ENCODE measurements at regions not wholly inside any gene's neighbourhood (a gene's known extent, or its start where the extent isn't known, plus 50 kb on each side); places are given as distances from the start of the nearest gene placed in this dataset.

DNA sequence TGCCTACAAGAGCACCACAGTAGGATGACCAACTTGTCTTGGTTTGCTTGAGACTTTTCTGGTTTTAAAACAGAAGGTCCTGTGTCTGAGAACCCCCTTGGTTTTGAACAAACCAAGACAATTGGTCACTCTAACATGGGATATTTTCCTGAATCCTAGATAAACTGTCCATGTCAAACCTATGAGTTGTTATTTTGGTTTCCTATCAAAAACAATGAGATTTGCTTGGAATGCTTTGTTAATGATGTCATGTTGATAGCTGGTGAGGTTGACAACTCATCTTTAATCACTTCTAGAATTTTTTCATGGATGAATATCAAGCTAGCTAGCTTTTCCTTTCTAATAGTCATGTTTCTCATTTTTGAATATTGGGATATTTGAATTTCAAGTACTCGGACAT is 518.3 kb upstream of the ARX start:
- whole genome bisulfite sequencing (ENCODE audit: insufficient coverage, low coverage, missing lambda C conversion rate), result 0% methylated on average over 1 of the region's 1 CpG
- no TSS peak for BruUV-seq (replicated peaks)
- Histone ChIP-seq H2AFZ (ENCODE audit: low read depth, low read length) (no peak overlapping the region), H3K4me2 (ENCODE audit: insufficient read depth, low read length) (no peak overlapping the region), H4K20me1 (replicated peaks; ENCODE audit: control insufficient read depth, insufficient read depth, low read length) (no peaks in the 10 kb centered on the region), H3K27me3 (ENCODE audit: control insufficient read depth in 2 of 2, insufficient read depth in 2 of 2, low read length in 2 of 2) (no peaks in the 10 kb centered on the region), H3K9ac (ENCODE audit: insufficient read depth in 1 of 2, low read depth in 2 of 2, low read length in 2 of 2) (no peak overlapping the region), H3K36me3 (ENCODE audit: control insufficient read depth, insufficient read depth, low read length) (no peaks in the 10 kb centered on the region), H3K4me1 (replicated peaks in 1 of 2; ENCODE audit: control insufficient read depth in 2 of 2, insufficient read depth in 2 of 2, low read length in 2 of 2) (no peaks in the 10 kb centered on the region), H3K4me3 (no peak overlapping the region), H3K9me1 (ENCODE audit: control insufficient read depth, insufficient read depth, low read length) (no peaks in the 10 kb centered on the region), H3K27ac (ENCODE audit: extremely low read depth, low read depth, low read length) (no peak overlapping the region), H3K79me2 (ENCODE audit: control insufficient read depth, insufficient read depth, low read length) (no peaks in the 10 kb centered on the region), H3K9me3 (replicated peaks; ENCODE audit: control insufficient read depth, insufficient read depth, low read depth, low read length) (no peaks in the 10 kb centered on the region)
- intact Hi-C loops (cut with micrococcal nuclease) (no loop called here), in situ Hi-C loops (cut with MboI) (no loop called here)
- no peak for FAIRE-seq
- POLR2A ChIA-PET, result no interaction called here
- no peak for DNase-seq (ENCODE audit: extremely low read depth in 1 of 4, low spot score in 3 of 4)
- CTCF ChIA-PET (ENCODE audit: low intra/inter-chr PET ratio), result no interaction called here
- ATAC-seq, result no peak
- TF ChIP-seq FOXA3 (CRISPR knock-in tag; conservative IDR thresholded peaks at IDR 0.05 in 1 of 2, IDR thresholded peaks at IDR 0.05 in 1 of 2), result no peak
- TF ChIP-seq ELF1 (tag; IDR thresholded peaks at IDR 0.05), result no peak
- no peak for TF ChIP-seq PHF8 (IDR thresholded peaks at IDR 0.05; ENCODE audit: borderline replicate concordance, low read length)
- no peak for TF ChIP-seq JUNB (CRISPR knock-in tag; conservative IDR thresholded peaks at IDR 0.05)
- TF ChIP-seq, protein P1, sequence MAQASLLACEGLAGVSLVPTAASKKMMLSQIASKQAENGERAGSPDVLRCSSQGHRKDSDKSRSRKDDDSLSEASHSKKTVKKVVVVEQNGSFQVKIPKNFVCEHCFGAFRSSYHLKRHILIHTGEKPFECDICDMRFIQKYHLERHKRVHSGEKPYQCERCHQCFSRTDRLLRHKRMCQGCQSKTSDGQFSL (CRISPR knock-in tag; IDR thresholded peaks at IDR 0.05), result no peak
- TF ChIP-seq, protein P1 (tag; IDR thresholded peaks at IDR 0.05), result no peak
- TF ChIP-seq NR2C2 (CRISPR knock-in tag; IDR thresholded peaks at IDR 0.05), result no peak
- TF ChIP-seq NR2C2 (tag; IDR thresholded peaks at IDR 0.05), result no peak
- no peak for TF ChIP-seq STAG1 (CRISPR knock-in tag; IDR thresholded peaks at IDR 0.05; ENCODE audit: borderline replicate concordance)

Data from K562 (cell line).